ENCODE measurements at regions not wholly inside any gene's neighbourhood (a gene's known extent, or its start where the extent isn't known, plus 50 kb on each side); places are given as distances from the start of the nearest gene placed in this dataset.

DNA sequence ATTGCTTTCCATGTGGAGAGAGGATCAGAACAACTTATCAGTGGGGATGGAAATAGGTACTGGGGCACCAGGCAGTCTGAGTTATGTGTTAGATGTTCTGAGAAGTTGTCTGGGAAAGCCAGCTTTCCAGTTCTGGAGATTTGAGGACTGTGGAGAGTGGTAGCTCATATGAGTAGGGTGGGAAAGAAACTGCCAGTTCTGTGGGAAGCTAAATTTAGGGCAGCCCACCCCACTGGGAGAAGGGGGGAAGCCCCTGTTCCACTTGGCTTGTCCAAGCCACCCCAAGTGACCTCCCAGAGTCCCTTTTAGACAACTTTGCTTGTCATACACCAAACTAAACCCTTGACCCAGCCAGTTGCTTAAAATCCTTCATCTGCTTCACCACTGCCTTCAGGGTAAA, 189.5 kb downstream of the REEP3 start:
- no peak for DNase-seq

DNA sequence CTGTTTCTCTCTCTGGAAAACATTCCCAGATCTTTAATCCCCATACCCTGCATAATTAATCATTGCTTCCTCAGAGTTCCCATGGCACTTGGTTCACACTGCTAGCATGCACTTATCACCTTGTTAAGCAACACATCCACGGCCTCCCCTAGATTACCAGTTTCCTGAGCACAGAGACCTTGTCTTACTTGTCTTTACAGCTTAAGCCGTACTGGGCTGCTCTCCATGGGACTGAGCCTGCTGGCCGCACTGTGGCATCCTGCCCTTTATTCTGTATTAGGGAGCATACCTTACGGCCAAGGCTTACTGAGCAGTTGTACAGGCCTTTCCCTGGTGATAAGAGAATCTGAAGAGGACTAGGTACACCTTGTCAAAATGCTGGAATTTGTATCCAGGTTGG, 190.2 kb downstream of the REEP3 start:
- no peak for DNase-seq

DNA sequence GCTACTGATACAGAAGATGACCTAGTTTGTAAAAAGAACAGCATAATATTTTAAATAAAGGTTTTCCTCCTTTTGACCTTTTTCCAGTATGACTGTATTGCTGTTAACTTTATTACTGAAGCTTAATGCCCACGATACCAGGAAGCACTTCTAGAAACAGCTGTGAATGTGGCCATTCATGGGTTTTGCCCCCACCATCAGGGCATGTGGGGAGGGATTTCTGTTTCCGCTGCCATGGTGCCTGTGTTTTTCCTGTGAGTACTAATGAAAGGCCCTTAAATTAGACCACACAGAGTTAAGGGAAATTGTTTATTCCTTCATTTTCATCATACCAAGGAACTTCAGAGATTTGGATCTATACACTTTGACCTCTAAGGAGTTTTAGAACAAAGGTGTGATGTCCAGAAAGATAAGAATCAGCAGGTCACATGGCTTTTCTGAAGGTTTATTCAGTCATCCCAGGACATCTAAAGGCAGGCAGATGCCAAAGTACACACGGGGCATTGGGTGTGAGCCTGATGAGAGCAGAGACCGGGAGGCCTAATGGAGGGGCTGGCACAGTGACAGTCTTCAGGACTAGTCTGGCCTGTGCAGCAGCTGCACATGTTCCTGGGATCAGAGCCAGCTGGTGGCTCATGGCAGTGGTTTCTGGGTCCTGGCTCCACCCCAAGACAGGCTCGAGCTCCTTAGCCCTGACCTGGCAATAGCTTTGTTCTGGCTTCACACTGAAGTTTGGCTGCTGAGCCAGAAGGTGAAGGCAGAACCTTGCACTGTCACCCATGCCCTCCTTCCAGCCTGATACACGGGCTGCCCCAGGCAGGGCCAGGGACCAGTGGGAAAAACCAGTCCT, 190.9 kb downstream of the REEP3 start:
- DNase-seq, result no peak

- DNase-seq, result no peak
Measured at GRCh38 chr10:63712717-63713115, 191.5 kb downstream of the REEP3 start.

DNA sequence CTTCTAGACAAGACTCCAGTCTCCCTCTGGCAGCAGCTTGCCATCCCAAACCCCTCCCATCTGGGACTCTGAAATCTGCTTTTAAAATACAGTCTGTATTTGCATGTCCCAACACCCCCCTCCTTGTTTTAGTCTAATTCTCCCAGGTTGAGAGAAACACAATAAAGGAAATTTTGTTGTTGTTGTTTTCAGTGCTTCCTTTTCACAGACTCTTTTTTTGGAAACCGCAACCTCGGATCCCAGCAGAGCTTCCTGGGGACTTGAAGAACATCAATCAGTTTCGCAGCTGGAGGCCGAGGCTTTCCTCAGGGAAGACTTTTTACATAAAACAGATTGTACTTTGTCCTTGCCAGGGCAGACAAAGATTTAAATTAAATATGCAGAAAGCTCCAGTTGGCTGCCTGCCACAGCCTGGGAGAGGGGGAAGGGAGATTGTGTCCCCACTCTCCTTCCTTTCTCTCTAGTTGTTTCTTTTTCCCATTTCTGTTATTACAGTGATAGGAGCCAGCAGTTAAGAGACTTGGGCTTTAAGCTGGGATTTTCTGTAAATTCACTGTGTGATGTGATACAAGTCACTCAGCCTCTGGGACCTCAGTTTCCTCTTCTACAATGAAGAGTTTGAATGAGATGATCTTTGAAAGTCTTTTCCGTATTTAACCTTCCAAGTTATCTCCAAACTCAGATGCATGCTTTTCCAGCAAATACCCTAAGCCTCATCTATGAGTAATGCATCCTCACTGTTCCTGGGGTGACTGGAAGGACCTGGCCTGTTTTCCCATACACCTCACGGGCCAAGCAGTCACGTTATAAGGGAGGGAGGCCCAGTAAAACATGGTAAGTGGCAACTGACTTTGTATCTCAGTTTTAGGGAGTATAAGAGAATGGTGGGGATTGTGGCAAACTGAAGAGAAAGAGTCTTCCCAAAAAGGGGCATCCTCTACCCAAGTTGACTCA, 192.3 kb downstream of the REEP3 start:
- no peak for DNase-seq

DNA sequence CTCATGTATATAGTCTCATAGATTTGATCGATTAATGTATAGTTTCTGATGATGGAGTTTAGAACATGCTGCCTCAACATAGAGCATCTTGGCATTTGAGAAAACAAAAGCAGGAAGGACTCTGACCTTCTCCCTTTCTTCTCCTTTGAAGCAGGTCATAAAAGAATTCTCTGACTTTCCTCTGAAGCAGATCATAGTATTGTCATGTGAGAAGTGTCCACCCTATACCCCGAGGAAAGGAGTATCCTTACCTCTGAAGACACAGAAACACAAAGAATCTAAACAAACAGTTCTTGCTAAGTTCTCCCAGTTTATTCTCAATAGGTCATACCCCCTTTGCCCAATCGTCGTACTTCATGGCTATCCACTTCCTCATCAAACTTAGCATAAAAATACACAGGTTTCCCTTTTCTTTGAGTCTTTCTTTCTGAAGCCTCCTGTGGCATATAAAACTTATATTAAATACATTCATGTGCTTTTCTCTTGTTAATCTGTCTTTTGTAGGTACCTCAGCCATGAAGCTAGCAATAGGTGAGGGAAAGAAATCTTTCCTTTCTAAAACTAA, 194.9 kb downstream of the REEP3 start:
- no peak for DNase-seq

DNA sequence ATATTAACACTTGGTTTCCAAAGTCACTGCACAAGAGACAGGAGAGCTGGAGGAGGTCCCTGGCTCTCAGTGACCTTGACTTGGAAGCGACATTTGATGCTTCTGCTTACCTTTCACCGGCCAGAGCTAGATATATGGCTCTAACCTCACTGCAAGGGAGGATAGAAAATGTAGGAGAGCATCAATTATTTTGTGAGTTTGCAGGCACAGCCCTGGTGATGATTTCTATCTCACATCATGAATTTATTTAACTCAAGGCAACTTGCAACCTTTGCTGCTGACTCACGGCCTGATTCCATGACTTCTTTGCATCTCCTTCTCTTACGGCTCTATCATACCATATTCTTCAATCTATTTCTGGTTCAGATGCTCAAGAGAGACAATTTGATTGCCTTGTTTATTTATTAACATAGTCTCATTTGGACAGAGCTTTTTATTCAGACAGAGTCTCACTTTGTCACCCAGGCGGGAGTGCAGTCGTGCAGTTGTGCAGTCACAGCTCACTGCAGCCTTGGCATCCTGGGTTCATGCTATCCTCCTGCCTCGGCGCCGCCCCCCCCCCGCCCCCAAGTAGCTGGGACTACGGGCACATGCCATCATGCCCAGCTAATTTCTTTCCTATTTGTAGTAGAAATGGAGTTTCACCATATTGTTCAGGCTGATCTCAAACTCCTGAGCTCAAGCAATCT, 196.0 kb downstream of the REEP3 start:
- DNase-seq, result no peak

GRCh38 chr10:63718006-63718405, 196.8 kb downstream of the REEP3 start:
- no peak for DNase-seq

DNA sequence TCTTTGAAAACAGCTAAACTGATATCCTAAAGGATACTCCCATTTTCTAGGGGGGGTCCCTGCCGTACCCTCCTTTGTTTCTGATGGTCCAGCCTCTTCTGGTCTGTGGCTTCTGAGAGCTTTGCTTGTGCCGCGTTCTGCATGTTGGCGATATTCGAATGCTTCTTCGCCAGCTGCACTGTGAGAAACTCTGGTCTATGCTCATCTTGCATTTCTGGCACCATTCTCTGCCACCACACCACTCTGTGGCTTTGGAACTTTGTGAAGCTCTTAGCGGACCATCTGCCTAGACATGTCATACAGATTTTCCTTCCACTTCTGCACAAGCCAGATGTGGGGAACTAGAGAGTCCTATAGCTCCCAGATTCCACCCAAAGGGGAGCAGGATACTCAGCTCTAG, 197.2 kb downstream of the REEP3 start:
- no peak for DNase-seq

DNA sequence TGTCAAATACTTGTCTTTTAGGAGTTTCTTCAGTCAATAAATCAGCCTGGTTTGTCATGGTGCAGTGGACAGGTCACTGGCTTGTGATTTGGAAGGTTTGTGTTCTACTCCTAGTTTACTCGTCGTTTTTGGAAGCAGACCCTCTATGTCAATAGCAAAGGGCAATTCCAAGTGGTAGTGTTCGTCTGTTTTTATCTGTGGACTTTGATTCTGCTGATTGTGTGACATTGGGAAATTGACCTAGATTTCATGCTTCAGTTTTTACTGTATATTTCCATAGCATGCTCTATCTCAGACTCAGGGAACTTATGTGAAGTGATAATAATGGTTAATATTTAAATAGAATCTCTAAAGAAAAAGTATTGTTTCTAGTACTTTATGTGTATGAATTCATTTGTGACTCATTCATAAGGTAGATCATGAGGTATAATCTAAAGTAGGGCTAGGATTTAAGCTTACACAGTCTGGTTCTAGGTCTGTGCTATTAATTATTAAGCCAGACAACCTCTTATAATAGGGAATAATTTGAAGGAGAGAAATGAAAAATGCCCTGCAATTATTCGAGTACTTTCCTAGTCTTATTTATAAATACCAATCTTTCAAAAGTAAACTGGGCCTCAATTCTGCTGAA, 198.1 kb downstream of the REEP3 start:
- no peak for DNase-seq

- DNase-seq, result peak; percentile 44
Measured at GRCh38 chr10:63720072-63720537, 198.9 kb downstream of the REEP3 start.

- no peak for DNase-seq
Measured at GRCh38 chr10:63720676-63721075, 199.5 kb downstream of the REEP3 start.

GRCh38 chr10:63722537-63722936, 201.3 kb downstream of the REEP3 start:
- DNase-seq, result no peak

GRCh38 chr10:63723320-63723719, 202.1 kb downstream of the REEP3 start:
- DNase-seq, result no peak

DNA sequence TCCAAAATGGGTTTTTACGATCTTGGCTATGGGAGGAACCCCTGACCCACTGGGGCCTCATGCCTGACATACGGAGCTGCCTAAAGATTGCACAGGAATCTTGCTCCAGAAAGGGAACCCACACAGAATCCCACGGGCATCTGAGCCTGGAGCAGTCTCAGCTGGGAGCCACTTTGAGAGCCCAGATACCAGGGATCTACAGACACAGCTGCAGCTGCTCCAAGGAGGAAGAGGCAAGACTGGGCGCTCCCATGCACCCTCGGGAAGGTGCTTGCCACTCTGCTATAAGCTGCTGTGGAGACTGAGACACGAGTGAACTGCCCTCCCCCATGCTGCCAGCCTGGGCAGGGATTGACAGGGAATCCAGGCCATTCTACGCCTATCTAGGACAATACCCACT, 202.5 kb downstream of the REEP3 start:
- DNase-seq, result no peak

DNA sequence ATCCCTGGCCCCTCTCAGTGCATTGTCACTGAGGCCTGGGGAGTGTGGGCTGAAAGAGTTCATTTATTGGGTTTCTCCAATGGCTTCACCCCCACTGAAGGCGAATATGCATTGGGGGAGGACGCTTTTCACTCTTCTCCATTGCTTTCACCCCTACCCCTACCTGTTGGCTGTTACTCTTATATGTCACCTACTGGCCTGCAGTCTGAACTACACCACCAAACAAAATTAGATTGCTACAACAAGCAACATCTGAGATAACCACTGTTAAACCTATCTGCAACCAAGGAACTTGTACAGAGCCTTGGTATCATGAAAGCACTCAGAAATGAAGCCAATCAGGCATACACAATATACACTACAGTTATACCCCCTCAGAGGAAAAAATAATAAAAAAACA, 203.7 kb downstream of the REEP3 start:
- DNase-seq, result no peak

DNA sequence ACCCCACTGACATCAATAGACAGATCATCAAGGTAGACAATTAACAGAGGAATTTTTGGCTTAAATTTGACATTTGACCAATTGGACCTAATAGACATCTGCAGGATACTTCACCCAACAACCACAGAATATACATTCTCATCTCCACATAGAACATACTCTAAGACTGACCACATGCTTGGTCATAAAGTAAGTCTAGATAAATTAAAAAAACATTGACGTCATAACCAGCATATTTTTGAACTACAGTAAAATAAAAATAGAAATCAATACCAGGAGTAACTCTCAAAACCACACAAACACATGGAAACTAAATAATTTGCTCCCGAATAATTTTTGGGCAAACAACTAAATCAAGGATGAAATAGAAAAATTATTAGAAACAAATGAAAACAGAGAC, 205.7 kb downstream of the REEP3 start:
- no peak for DNase-seq

DNA sequence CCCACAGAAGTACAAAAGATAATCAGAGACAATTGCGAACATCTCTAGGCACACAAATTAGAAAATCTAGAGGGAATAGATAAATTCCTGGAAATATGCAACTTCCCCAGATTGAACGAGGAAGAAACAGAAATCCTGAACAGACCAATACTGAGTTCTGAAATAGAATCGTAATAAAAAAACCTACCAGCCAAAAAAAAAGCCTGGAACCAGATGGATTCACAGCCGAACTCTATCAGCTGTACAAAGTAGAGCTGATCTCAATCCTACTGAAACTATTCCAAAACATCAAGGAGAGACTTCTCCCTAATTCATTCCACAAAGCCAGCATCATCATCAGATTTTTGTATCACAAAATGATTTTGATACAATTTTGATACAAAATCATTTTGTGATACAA, 206.4 kb downstream of the REEP3 start:
- no peak for DNase-seq

DNA sequence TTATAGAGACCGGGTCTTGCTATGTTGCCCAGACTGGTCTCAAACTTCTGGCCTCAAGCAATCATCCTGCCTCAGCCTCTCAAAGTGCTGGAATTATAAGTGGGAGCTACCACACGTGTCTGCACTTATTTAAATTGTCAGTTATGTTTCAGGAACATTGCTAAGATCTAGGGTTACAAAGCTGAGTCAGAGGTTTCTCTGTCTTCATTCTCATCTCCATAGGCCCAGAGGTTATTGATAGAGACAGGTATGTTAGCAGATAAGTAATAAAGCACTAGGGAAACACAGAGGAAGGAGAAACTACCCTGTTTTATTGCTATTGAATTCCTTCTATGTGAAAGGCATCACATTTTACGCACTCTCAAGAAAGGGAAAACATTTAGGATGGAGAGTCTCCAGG, 214.1 kb downstream of the REEP3 start:
- DNase-seq, result no peak

DNA sequence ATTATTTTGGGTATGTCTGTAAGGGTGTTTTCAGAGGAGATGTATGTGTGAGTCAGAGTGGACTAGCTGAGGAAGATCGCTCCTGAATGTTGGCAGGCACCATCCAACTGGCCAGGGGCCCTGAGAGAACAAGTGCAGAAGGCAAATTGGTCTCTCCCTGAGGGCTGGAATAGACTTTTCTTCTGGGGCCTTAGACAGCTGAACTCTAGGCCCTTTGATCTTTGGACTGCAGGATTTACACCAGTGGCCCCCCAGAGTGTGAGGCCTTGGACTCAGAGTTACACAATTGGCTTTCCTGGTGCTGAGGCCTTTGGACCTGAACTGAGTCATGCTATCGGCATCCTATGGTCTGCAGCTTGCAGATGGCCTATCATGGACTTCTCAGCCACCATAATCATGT, 217.2 kb downstream of the REEP3 start:
- DNase-seq, result no peak

DNA sequence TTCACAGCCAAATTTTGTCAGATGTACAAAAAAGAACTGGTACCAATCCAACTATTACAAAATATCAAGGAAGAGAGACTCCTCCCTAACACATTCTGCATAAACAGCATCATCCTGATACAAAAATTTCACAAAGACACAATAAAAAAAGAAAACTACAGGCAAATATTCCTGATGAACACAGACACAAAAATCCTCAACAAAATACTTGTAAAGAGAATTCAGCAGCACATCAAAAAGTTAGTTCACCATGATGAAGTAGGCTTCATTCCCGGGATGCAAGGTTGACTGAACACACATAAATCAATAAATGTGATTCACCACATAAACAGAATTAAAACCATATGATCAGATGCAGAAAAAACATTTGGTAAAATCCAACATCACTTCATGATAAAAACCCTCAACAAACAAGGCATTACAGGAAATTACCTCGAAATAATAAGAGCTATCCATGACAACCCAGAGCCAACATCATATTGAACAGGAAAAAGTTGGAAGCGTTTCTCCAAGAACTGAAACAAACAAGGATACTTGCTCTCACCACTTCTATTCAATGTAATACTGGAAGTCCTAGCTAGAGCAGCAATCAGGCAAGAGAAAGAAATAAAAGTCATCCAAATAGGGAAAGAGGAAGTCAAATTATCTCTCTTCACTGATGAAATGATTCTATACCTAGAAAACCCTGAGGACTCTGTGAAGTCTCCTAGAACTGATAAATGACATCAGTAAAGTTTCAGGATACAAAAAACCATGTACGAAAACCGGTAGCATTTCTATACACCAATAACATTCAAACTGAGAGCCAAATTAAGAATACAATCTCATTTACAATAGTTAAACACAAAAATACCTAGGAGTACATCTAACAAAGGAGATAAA, 223.1 kb downstream of the REEP3 start:
- DNase-seq, result no peak
